ENCODE measurements at regions not wholly inside any gene's neighbourhood (a gene's known extent, or its start where the extent isn't known, plus 50 kb on each side); places are given as distances from the start of the nearest gene placed in this dataset.

DNA sequence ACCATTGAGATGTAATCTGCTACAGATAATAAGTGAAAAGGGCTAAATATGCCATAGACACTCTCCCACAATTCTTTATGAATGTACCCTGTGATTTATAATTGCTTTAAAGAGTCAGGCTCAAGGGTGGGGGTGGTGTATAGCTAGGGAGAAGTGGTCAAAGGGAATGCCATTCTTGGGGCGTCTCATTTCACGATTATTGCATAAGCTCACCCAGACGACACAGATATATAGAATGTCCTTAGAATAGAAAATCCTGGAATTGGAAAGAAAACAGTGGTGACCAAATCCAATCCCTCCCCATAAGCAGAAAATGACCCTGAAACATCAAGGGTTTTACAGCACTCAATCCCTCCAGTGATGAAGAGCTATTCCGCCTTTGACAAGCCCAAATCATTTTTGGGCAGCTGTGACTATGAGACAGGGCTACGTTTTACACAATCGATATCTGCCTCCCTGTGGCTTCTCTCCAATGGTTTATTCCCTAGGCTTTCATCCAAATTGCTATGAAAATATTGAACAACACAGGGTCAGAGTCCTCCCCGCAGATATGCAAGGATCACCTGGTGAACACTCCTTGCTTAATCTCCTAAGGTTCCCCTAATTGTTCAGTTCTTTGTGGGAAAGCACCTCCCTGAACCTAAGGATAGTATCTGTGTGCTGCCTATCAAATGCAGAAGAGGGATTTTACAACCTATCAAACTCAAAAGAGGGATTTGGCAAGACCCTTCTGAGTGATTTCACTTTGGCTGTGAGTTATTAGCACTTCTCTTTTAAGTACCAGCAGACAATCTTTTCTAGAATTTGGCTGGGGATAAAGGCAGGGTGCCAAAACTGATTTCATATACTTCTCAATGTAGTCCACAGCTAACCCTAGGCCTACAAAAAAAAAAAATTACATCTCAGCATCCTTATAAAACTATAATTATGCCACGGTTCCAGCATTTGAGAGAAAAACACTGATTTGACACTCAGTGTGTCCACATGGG lies 144.9 kb upstream of the CDH6 start:
- TF ChIP-seq, protein P1, sequence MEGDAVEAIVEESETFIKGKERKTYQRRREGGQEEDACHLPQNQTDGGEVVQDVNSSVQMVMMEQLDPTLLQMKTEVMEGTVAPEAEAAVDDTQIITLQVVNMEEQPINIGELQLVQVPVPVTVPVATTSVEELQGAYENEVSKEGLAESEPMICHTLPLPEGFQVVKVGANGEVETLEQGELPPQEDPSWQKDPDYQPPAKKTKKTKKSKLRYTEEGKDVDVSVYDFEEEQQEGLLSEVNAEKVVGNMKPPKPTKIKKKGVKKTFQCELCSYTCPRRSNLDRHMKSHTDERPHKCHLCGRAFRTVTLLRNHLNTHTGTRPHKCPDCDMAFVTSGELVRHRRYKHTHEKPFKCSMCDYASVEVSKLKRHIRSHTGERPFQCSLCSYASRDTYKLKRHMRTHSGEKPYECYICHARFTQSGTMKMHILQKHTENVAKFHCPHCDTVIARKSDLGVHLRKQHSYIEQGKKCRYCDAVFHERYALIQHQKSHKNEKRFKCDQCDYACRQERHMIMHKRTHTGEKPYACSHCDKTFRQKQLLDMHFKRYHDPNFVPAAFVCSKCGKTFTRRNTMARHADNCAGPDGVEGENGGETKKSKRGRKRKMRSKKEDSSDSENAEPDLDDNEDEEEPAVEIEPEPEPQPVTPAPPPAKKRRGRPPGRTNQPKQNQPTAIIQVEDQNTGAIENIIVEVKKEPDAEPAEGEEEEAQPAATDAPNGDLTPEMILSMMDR (IDR thresholded peaks at IDR 0.05) = no peak
- TF ChIP-seq EP300 (IDR thresholded peaks at IDR 0.05) = no peak
- TF ChIP-seq POLR2A (IDR thresholded peaks at IDR 0.05) = no peak

All from ovary (tissue), 3 donors.